WI38 (cell line): ENCODE measurements at regions not wholly inside any gene's neighbourhood (a gene's known extent, or its start where the extent isn't known, plus 50 kb on each side); places are given as distances from the start of the nearest gene placed in this dataset.

ENCODE experiments used
- H3K4me3 ChIP-seq: 2 replicates; pipeline ENCODE4 v1.5.1; 2011; ENCODE audit warnings: low read depth, mild to moderate bottlenecking, control low read depth, low read length
- TF ChIP-seq, protein P1 (sequence below): IDR thresholded peaks from 2 replicates; pipeline ENCODE4 v1.5.1; 2012; ENCODE audit warnings: low read depth, mild to moderate bottlenecking, control low read depth, low read length

DNA sequence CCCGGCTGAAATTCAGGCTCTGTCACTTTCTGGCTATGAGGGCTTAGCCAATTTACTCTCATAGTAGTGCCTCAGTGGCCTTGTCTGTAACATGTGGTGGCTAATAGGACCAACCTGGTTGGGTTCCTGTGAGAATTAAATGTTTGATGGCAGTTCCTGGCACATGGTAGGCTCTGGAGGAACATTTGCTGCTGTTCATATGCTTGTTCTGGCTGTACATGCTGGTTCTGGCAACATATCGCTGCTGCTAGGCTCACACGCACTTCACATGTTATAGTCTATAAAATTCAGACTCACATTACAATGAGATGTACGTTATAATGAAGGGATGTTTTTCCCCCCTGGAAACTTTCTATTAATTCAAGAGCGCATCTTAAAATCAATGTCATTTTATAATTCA is 417.7 kb upstream of the GYPC start:
- TF ChIP-seq, protein P1, sequence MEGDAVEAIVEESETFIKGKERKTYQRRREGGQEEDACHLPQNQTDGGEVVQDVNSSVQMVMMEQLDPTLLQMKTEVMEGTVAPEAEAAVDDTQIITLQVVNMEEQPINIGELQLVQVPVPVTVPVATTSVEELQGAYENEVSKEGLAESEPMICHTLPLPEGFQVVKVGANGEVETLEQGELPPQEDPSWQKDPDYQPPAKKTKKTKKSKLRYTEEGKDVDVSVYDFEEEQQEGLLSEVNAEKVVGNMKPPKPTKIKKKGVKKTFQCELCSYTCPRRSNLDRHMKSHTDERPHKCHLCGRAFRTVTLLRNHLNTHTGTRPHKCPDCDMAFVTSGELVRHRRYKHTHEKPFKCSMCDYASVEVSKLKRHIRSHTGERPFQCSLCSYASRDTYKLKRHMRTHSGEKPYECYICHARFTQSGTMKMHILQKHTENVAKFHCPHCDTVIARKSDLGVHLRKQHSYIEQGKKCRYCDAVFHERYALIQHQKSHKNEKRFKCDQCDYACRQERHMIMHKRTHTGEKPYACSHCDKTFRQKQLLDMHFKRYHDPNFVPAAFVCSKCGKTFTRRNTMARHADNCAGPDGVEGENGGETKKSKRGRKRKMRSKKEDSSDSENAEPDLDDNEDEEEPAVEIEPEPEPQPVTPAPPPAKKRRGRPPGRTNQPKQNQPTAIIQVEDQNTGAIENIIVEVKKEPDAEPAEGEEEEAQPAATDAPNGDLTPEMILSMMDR = no peak
- H3K4me3 ChIP-seq = no peak overlapping the region

DNA sequence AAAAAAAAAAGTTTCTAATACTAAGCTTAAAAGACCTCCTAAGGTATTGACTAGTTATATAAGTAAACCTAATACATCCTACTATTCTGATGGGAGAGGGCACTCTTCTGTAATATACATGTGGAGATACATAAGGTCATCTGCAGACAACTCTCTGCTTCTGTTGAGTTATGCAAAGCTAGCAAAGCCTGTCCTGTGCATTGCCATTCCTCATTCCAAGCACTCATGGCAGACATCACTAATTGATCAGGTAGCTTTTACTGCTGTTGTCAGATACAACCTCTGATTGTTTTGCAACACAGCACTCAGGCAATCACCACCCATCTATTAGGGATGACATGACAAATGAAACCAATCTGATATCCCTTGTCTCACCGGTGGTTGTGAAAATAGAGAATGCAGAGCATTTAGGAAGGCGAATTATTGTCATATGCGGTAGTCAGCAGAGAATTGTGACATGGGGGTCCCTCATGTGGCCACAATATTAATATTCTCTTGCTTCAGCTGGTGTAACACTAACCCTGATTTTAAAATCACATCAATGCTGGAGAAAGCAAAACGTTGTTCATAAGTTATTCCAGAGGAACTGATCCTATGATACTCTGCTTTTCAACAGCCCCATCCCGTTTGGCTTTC is 416.5 kb upstream of the GYPC start:
- TF ChIP-seq, protein P1 = no peak

DNA sequence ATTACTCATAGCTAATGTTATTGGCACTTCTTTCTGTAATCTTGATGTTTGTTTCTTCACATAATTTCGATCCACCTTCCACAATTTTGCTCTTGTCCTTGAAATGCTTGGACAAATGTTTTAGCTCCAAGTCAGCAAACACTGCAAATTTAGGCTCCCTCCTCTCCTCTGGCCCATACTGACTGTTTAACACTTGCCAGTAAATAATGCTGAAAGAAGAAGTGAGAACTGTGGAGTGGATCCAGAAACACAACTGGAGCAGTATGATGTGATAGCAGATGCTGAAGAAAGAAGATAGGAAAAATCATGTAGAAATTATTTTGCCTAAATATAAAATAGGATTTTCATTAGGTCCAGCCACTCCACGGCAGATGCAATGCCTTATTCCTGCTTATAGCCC is 415.0 kb upstream of the GYPC start:
- no peak overlapping the region for H3K4me3 ChIP-seq
- TF ChIP-seq, protein P1 = no peak

More for the DNA sequence above, 416.5 kb upstream of the GYPC start:
- H3K4me3 ChIP-seq = no peak overlapping the region

GRCh38 chr2:126241411-126241810 is 414.5 kb upstream of the GYPC start:
- TF ChIP-seq, protein P1 = no peak
- no peak overlapping the region for H3K4me3 ChIP-seq

- TF ChIP-seq, protein P1 = no peak
- no peak overlapping the region for H3K4me3 ChIP-seq
Measured at GRCh38 chr2:126244937-126245336, 411.0 kb upstream of the GYPC start.

- no peak overlapping the region for H3K4me3 ChIP-seq
- TF ChIP-seq, protein P1 = no peak
Measured at GRCh38 chr2:126253669-126254068, 402.3 kb upstream of the GYPC start.

GRCh38 chr2:126264625-126265024 is 391.3 kb upstream of the GYPC start:
- H3K4me3 ChIP-seq = no peak overlapping the region
- TF ChIP-seq, protein P1 = no peak
